ENCODE measurements at regions not wholly inside any gene's neighbourhood (a gene's known extent, or its start where the extent isn't known, plus 50 kb on each side); places are given as distances from the start of the nearest gene placed in this dataset.

- TF ChIP-seq NANOG (IDR thresholded peaks at IDR 0.05; ENCODE audit: borderline replicate concordance) (no peak), ZNF331 (CRISPR knock-in tag; IDR thresholded peaks at IDR 0.05; ENCODE audit: low read depth) (no peak), ZNF462 (CRISPR knock-in tag; IDR thresholded peaks at IDR 0.05) (no peak), REST (IDR thresholded peaks at IDR 0.05; ENCODE audit: unreplicated experiment) (no peak), POLR2AphosphoS5 (IDR thresholded peaks at IDR 0.05; ENCODE audit: low read depth) (no peak), CREB1 (CRISPR knock-in tag; IDR thresholded peaks at IDR 0.05; ENCODE audit: low read depth) (no peak), ZNF114 (CRISPR knock-in tag; IDR thresholded peaks at IDR 0.05) (no peak), ETS1 (IDR thresholded peaks at IDR 0.05) (no peak), EZH2 (IDR thresholded peaks at IDR 0.05; ENCODE audit: low read depth, unreplicated experiment) (no peak), STAT1 (IDR thresholded peaks at IDR 0.05; ENCODE audit: unreplicated experiment) (no peak), EZH2phosphoT487 (IDR thresholded peaks at IDR 0.05; ENCODE audit: unreplicated experiment) (no peak)
- TF ChIP-seq, protein P1, sequence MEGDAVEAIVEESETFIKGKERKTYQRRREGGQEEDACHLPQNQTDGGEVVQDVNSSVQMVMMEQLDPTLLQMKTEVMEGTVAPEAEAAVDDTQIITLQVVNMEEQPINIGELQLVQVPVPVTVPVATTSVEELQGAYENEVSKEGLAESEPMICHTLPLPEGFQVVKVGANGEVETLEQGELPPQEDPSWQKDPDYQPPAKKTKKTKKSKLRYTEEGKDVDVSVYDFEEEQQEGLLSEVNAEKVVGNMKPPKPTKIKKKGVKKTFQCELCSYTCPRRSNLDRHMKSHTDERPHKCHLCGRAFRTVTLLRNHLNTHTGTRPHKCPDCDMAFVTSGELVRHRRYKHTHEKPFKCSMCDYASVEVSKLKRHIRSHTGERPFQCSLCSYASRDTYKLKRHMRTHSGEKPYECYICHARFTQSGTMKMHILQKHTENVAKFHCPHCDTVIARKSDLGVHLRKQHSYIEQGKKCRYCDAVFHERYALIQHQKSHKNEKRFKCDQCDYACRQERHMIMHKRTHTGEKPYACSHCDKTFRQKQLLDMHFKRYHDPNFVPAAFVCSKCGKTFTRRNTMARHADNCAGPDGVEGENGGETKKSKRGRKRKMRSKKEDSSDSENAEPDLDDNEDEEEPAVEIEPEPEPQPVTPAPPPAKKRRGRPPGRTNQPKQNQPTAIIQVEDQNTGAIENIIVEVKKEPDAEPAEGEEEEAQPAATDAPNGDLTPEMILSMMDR (conservative IDR thresholded peaks at IDR 0.05; ENCODE audit: low read depth in 2 of 2) = no peak
These were observed 215.7 kb downstream of the SEMA6A start for GRCh38 chr5:116358911-116359418.

More at GRCh38 chr5:116358911-116359418, 215.7 kb downstream of the SEMA6A start:
- Histone ChIP-seq H3K36me3 (ENCODE audit: insufficient read depth) (no peaks in the 10 kb centered on the region), H3K27me3 (ENCODE audit: insufficient read depth) (0 out of 2 replicates have a peak, but pooled peaks cover 7% of the 10 kb centered on the region), H4K20me1 (replicated peaks; ENCODE audit: insufficient read depth) (no peaks in the 10 kb centered on the region), H3K9me2 (ENCODE audit: insufficient read depth) (no peaks in the 10 kb centered on the region), H3K4me3 (no peak overlapping the region), H3F3A (replicated peaks; ENCODE audit: low read depth) (0 out of 2 replicates have a peak, but pooled peaks cover 2% of the 10 kb centered on the region), H3K4me1 (ENCODE audit: insufficient read depth) (no peaks in the 10 kb centered on the region), H3K27ac (ENCODE audit: low read depth) (no peak overlapping the region), H3K79me2 (replicated peaks; ENCODE audit: insufficient read depth) (no peaks in the 10 kb centered on the region), H3K4me2 (no peak overlapping the region), H2AFZ (no peak overlapping the region)
- no peak for DNase-seq (ENCODE audit: low spot score)
- peaks cover 10% of the 10 kb centered on the region for H3K27me3 Mint-ChIP-seq (ENCODE audit: insufficient read depth, low read depth, poor library complexity)
- peaks cover 9% of the 10 kb centered on the region for H3K36me3 Mint-ChIP-seq (ENCODE audit: low read depth)
- H3K27ac Mint-ChIP-seq = no peak overlapping the region
- no peak for ATAC-seq
- no peak overlapping the region for H3K4me3 Mint-ChIP-seq
- peaks cover 3% of the 10 kb centered on the region; the same call in 2 of the 3 replicates for H3K9me3 Mint-ChIP-seq
- H3K4me1 Mint-ChIP-seq = peaks cover 2% of the 10 kb centered on the region; the same call in 2 of the 3 replicates

Measured in GM23338 (cell line).